Thymus (tissue), 11 donors: ENCODE measurements at regions not wholly inside any gene's neighbourhood (a gene's known extent, or its start where the extent isn't known, plus 50 kb on each side); places are given as distances from the start of the nearest gene placed in this dataset.
A peak's percentile ranks its signal among the peaks of the same experiment; 100 is the strongest.

Experiments
- DNase-seq, 9 donors: peaks; one replicate each; pipeline ENCODE4 v3.0.0-alpha.2; 2013; ENCODE audit warnings: low spot score in 9 of 9, low read depth in 6 of 9, missing footprints in 1 of 9
- H3K27ac ChIP-seq, 2 donors: one replicate each; pipeline ENCODE4 v1.5.1; 2013; ENCODE audit warnings: control low read depth in 1 of 2, low read depth in 1 of 2, low read length in 1 of 2, mild to moderate bottlenecking in 1 of 2, moderate library complexity in 1 of 2
- H3K27me3 ChIP-seq, 2 donors: one replicate each; pipeline ENCODE4 v1.5.1; 2013; ENCODE audit warnings: low read length in 1 of 2; ENCODE audit not compliant: control insufficient read depth in 2 of 2, insufficient read depth in 1 of 2
- H3K36me3 ChIP-seq, 2 donors: one replicate each; pipeline ENCODE4 v1.5.1; 2013; ENCODE audit warnings: low read length in 1 of 2, mild to moderate bottlenecking in 1 of 2, moderate library complexity in 1 of 2; ENCODE audit not compliant: control insufficient read depth in 2 of 2, insufficient read depth in 2 of 2
- H3K4me1 ChIP-seq, 2 donors: one replicate each; pipeline ENCODE4 v1.5.1; 2013; ENCODE audit warnings: low read length in 2 of 2; ENCODE audit not compliant: control insufficient read depth in 2 of 2, insufficient read depth in 2 of 2
- H3K4me3 ChIP-seq, 2 donors: one replicate each; pipeline ENCODE4 v1.5.1; 2013; ENCODE audit warnings: low read length in 2 of 2, control low read depth in 1 of 2, mild to moderate bottlenecking in 1 of 2
- H3K9me3 ChIP-seq, 2 donors: one replicate each; pipeline ENCODE4 v1.5.1; 2013; ENCODE audit warnings: low read length in 1 of 2, mild to moderate bottlenecking in 1 of 2; ENCODE audit not compliant: control insufficient read depth in 2 of 2, insufficient read depth in 1 of 2
- WGBS: extraction: QIAGEN DNeasy Blood & Tissue Kit; methylation state at CpG from one replicate; pipeline ENCODE4 v1.1.7; 2013; 5-methylcytosine and 5-hydroxymethylcytosine counted together
- donor health status: healthy.

DNA sequence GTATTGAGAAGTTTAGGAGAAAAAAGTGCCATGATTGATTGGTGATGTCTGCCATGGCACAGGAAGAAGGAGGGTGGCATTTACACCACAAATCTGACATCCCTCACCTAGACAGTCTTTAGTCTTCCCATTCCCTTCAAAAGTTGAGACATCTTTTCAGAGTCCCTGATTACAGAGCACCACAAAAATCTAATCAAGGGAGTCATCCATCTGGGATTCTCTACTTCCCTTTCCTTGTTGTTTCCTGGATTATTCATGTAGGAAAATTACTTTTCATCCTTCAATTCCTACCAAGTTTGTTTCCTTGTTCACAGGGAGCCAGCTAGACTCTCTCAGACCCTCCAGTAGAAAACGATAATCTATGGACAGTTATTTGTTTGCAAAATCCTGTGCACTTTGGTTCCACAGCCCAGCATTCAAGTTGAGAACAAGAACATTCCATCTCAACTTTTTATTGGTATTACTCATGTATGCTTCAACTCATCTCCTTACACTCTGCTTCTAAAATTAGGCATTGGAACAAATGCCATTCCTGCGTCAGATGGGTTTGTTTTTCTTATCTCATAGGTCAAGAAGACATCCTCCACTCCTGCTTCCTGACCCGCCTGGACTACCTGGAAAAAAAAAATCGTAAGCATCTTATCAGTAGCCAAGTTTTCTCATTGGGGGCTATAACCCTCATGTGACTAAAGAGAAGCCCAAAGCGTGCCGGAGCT lies 259.9 kb downstream of the FOXO1 start:
- Histone ChIP-seq H3K4me3 (no peak overlapping the region), H3K27ac (no peak overlapping the region), H3K9me3 (no peaks in the 10 kb centered on the region), H3K36me3 (no peaks in the 10 kb centered on the region), H3K27me3 (no peaks in the 10 kb centered on the region), H3K4me1 (peaks cover 0 to 11% of the 10 kb centered on the region in 2 donors)
- WGBS, result 92% methylated on average over 6 of the region's 6 CpGs
- no peak for DNase-seq

DNA sequence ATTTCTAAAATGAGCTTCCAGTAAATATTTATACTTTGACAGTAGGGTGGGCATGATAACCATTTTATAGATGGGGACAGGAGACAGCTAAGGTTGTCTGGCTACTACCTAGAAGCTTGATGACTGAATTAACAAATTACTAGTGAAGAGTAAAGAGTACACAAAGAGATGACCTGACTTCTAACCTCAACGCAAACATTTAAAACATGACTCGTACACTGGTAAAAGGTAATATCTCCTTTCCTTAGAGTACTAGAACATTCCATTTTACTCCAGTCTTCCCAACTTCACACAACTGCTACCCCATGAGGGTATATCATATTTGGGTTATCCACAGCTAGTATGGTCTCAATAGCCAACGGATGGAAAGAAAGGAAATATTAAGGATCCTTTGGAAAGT lies 258.9 kb downstream of the FOXO1 start:
- H3K4me3 ChIP-seq, result no peak overlapping the region
- no peaks in the 10 kb centered on the region for H3K27me3 ChIP-seq
- WGBS, result 98% methylated on average over 3 of the region's 3 CpGs
- no peak overlapping the region for H3K27ac ChIP-seq
- no peaks in the 10 kb centered on the region for H3K36me3 ChIP-seq
- no peaks in the 10 kb centered on the region for H3K9me3 ChIP-seq
- peaks cover 0 to 3% of the 10 kb centered on the region in 2 donors for H3K4me1 ChIP-seq
- no peak for DNase-seq

DNA sequence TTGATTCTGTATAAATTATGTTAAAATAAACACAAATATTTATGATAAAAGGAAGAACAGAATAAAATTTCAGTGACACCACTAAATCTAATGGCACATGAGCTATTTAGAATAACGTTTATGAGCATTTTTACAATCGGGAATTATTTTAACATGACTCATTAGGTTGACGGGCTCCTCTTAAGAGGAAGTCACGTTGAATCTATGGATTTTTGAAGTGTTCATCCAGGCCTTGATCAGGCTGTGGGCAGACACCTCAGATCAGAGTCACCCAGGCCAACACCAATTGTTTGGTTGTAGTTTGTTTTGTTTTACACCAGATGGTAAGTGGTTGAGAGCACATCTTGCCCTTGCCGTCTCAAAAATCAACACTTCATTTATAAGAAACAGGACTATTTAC lies 257.8 kb downstream of the FOXO1 start:
- no peaks in the 10 kb centered on the region for H3K9me3 ChIP-seq
- H3K27ac ChIP-seq, result no peak overlapping the region
- no peaks in the 10 kb centered on the region for H3K4me1 ChIP-seq
- 98% methylated on average over 5 of the region's 5 CpGs for WGBS
- H3K36me3 ChIP-seq, result no peaks in the 10 kb centered on the region
- no peak overlapping the region for H3K4me3 ChIP-seq
- no peak for DNase-seq
- no peaks in the 10 kb centered on the region for H3K27me3 ChIP-seq

DNA sequence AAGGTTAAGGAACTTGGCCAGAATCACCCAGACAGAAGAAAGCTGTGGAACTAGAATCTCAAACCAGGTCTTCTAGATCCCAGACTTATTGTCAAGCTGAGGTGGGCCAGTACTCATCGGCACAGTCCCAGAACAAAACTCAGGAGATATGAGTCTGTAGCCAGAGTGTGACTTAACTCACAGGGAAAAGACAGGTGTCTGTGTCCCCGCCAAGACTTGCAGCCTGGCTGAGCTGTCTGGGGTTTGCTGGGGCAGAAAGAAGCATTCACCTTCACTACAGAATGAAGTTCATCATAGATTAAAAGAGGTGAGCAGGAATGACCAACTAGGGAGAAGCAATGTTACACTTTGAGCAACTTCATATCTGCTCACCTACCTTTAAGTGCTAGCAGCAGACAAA lies 257.2 kb downstream of the FOXO1 start:
- Histone ChIP-seq H3K9me3 (no peaks in the 10 kb centered on the region), H3K36me3 (no peaks in the 10 kb centered on the region), H3K4me1 (no peaks in the 10 kb centered on the region), H3K4me3 (no peak overlapping the region), H3K27me3 (no peaks in the 10 kb centered on the region), H3K27ac (no peak overlapping the region)
- no peak for DNase-seq
- WGBS, result 97% methylated on average over 2 of the region's 2 CpGs

DNA sequence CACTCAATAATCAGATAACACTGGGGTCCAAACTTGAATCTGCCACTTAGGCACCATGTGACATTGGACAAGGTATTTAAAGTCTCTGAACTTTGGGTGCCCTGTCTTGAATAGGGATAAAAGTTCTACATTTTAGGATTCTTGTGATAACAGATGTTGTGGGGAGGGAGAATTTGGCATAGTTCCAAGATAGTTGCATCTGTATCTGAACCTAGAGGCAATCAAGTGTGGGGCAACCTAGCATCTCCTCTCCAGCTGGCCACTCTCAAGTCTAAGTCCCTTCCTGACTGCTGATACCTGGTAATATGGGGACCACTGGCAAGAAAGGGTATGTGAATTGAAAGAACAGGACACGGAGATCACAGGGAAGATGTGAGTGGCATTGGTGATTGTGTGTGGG lies 256.1 kb downstream of the FOXO1 start:
- Histone ChIP-seq H3K4me3 (no peak overlapping the region), H3K27me3 (no peaks in the 10 kb centered on the region), H3K9me3 (no peaks in the 10 kb centered on the region), H3K4me1 (no peaks in the 10 kb centered on the region), H3K36me3 (no peaks in the 10 kb centered on the region), H3K27ac (peak overlapping the region in 1 of 2 donors; percentile 9)
- no peak for DNase-seq
- WGBS, result 97% methylated on average over 1 of the region's 1 CpG

DNA sequence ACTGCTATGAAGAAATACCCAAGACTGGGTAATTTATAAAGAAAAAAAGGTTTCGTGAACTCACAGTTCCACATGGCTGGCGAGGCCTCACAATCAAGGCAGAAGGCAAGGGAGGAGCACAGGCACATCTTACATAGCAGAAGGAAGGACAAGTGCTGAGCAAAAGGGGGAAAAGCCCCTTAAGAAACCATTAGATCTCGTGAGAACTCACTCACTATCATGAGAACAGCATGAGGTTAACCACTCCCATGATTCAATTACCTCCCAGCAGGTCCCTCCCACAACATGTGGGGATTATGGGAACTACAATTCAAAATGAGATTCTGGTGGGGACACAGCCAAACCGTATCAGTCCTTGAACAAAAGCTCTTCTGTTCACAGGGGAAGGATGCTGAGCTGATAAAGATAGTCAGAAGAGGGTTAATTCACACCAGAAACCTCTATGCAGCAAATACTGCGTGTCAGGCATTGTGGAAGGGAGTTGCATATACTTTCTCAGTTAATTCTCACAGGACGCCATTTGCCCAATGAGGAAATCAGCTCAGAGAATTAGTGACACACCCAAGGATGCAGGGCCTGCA lies 246.2 kb downstream of the FOXO1 start:
- H3K4me3 ChIP-seq, result no peak overlapping the region
- no peaks in the 10 kb centered on the region for H3K27me3 ChIP-seq
- WGBS, result 96% methylated on average over 6 of the region's 6 CpGs
- H3K9me3 ChIP-seq, result no peaks in the 10 kb centered on the region
- no peak for DNase-seq
- H3K36me3 ChIP-seq, result no peaks in the 10 kb centered on the region
- no peaks in the 10 kb centered on the region for H3K4me1 ChIP-seq
- no peak overlapping the region for H3K27ac ChIP-seq

DNA sequence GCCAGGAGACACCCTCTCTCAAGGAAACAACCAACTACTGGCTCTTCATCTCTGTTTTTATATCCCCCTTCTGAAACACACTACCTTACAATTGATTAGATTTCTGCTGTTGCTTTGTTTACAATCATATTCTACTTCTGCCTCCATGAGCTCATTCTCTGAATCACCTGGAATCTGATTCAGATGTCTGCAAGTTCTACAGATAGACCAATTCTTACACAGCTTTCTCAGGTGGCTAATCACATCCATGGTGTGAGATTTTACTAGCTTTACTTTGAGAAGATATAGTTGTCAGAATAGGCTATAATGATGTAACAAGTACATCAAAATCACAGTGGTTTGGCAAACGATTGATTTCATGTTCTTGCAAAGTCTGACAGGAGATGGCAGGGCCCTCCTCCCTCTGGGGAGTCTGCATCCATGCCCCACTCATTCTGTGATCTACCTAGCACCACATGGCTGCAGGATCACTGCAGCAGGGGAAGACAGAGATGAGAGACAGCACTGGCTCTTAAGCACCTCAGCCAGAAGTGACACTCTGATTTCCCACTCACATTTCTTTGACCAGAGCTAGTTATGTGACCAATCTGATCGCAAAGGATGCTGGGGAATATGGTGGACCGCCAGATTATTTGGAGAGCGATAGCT lies 243.7 kb downstream of the FOXO1 start:
- no peak overlapping the region for H3K4me3 ChIP-seq
- no peaks in the 10 kb centered on the region for H3K36me3 ChIP-seq
- DNase-seq, result no peak
- H3K27me3 ChIP-seq, result no peaks in the 10 kb centered on the region
- H3K4me1 ChIP-seq, result no peaks in the 10 kb centered on the region
- 94% methylated on average over 4 of the region's 4 CpGs for WGBS
- no peak overlapping the region for H3K27ac ChIP-seq
- H3K9me3 ChIP-seq, result no peaks in the 10 kb centered on the region

DNA sequence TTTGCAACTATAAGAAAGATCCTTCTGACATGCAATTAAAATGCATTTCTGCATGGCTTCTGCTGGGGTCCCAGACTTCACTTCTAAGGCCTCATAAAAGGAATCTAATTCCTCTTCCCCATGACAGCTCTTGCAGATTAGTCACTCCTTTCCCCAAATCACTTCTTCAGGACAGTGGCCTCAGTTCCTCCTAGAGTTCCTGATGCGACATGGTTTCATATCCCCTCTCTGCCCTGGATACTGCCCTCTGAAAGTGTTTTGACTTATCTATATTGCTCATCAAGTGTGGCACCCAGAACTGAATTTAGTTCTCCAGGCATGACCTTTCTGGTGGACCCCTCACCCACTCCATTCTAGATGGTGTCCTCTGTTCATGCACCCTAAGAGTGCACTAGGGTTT lies 238.1 kb downstream of the FOXO1 start:
- WGBS, result 98% methylated on average over 1 of the region's 1 CpG
- no peak overlapping the region for H3K27ac ChIP-seq
- DNase-seq, result no peak
- no peaks in the 10 kb centered on the region for H3K9me3 ChIP-seq
- H3K4me1 ChIP-seq, result no peaks in the 10 kb centered on the region
- no peaks in the 10 kb centered on the region for H3K27me3 ChIP-seq
- H3K36me3 ChIP-seq, result no peaks in the 10 kb centered on the region
- no peak overlapping the region for H3K4me3 ChIP-seq

DNA sequence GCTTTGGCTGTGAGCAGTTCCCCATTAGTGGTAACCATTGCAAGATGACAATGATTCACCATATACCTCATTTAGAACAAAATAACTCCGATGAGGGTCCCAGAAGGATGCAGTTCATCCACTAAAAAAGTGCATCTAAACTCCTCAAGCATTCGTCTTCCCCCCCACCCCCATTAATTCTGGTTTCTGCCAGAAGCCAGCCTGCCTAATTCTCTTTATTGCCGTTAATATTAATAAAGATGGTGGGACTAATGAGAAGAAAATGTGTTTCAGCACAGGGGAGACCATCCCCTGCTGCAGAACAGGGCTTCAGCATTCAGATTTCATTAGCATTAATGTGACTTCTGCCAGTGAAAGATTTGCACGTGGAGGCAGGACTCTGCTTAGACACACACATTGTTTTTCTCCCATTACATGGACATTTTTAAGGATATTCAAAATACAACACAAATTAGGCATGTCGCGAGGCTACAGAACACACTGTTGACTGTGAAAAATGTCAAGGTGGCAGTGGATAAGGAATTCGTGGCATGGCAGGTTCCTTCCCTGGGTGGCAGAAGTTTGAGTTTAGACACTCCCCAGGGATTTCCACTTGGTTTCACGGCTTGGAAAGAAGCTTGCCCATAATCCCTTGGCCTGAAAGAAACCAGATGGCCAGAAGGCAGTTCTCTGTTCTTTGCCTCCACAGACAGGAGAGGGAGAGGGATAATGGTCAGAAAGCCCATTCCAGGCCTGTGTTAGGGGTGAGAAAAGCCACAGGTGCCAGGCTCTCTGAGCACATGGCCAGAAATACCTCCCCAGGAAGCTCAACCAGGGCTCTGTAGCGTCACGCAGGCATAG lies 236.5 kb downstream of the FOXO1 start:
- DNase-seq, result no peak
- Histone ChIP-seq H3K4me3 (no peak overlapping the region), H3K9me3 (no peaks in the 10 kb centered on the region), H3K27ac (no peak overlapping the region), H3K27me3 (no peaks in the 10 kb centered on the region), H3K4me1 (peaks cover 0 to 2% of the 10 kb centered on the region in 2 donors), H3K36me3 (no peaks in the 10 kb centered on the region)
- 94% methylated on average over 10 of the region's 10 CpGs for WGBS
